Neural progenitor cell (in vitro differentiated cells): ENCODE measurements at regions not wholly inside any gene's neighbourhood (a gene's known extent, or its start where the extent isn't known, plus 50 kb on each side); places are given as distances from the start of the nearest gene placed in this dataset.

Source experiments
- EZH2 ChIP-seq: fragments of 200-600 bp; sonication (generic); IDR thresholded peaks from 2 replicates; pipeline ENCODE4 v1.6.1; 2017; ENCODE audit warnings: antibody characterized with exemption, mild to moderate bottlenecking, moderate library complexity
- EZH2phosphoT487 ChIP-seq: fragments of 200-600 bp; sonication (generic); IDR thresholded peaks from 2 replicates; pipeline ENCODE4 v1.6.1; 2017; ENCODE audit warnings: antibody characterized with exemption
- TF ChIP-seq, protein P1 (sequence below): fragments of 200-600 bp; sonication (generic); IDR thresholded peaks from 2 replicates; pipeline ENCODE4 v1.5.1; 2017; ENCODE audit warnings: antibody characterized with exemption, mild to moderate bottlenecking

GRCh38 chr16:85512808-85513115, 100.4 kb upstream of the GSE1 start:
- TF ChIP-seq EZH2phosphoT487, result no peak
- no peak for TF ChIP-seq EZH2
- TF ChIP-seq, protein P1, sequence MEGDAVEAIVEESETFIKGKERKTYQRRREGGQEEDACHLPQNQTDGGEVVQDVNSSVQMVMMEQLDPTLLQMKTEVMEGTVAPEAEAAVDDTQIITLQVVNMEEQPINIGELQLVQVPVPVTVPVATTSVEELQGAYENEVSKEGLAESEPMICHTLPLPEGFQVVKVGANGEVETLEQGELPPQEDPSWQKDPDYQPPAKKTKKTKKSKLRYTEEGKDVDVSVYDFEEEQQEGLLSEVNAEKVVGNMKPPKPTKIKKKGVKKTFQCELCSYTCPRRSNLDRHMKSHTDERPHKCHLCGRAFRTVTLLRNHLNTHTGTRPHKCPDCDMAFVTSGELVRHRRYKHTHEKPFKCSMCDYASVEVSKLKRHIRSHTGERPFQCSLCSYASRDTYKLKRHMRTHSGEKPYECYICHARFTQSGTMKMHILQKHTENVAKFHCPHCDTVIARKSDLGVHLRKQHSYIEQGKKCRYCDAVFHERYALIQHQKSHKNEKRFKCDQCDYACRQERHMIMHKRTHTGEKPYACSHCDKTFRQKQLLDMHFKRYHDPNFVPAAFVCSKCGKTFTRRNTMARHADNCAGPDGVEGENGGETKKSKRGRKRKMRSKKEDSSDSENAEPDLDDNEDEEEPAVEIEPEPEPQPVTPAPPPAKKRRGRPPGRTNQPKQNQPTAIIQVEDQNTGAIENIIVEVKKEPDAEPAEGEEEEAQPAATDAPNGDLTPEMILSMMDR, result no peak
